Nephron (organoid): ENCODE measurements at regions not wholly inside any gene's neighbourhood (a gene's known extent, or its start where the extent isn't known, plus 50 kb on each side); places are given as distances from the start of the nearest gene placed in this dataset.

Source experiments
- H3K27ac Mint-ChIP-seq, 3 experiments: 2 replicates each; pipeline ENCODE4 v1.8.0; 2020; ENCODE audit warnings: mixed read lengths in 3 of 3, mild to moderate bottlenecking in 2 of 3, moderate library complexity in 1 of 3
- H3K27me3 Mint-ChIP-seq: 2 replicates; pipeline ENCODE4 v1.8.0; 2021; ENCODE audit warnings: low read depth, mild to moderate bottlenecking, moderate library complexity, mixed read lengths
- H3K36me3 Mint-ChIP-seq: 2 replicates; pipeline ENCODE4 v1.8.0; 2020; ENCODE audit warnings: low read depth, mixed read lengths
- H3K4me1 Mint-ChIP-seq: 2 replicates; pipeline ENCODE4 v1.8.0; 2020; ENCODE audit warnings: mixed read lengths
- H3K4me3 Mint-ChIP-seq, 3 experiments: 2 replicates each; pipeline ENCODE4 v1.8.0; 2020; ENCODE audit warnings: mild to moderate bottlenecking in 3 of 3, mixed read lengths in 3 of 3, moderate library complexity in 2 of 3
- H3K9me3 Mint-ChIP-seq: 2 replicates; pipeline ENCODE4 v1.8.0; 2020; ENCODE audit warnings: mixed read lengths
- CTCF ChIP-seq, 3 experiments: fragments of 200-600 bp; sonication (generic); IDR thresholded peaks; one replicate each; pipeline ENCODE4 v1.5.0; 2021; ENCODE audit warnings: antibody characterized with exemption in 3 of 3; ENCODE audit not compliant: unreplicated experiment in 3 of 3

- Mint-ChIP-seq H3K27ac (no peak overlapping the region), H3K36me3 (no peaks in the 10 kb centered on the region), H3K4me3 (no peak overlapping the region), H3K9me3 (no peaks in the 10 kb centered on the region), H3K27me3 (peaks cover 37% of the 10 kb centered on the region), H3K4me1 (no peaks in the 10 kb centered on the region)
- TF ChIP-seq CTCF (IDR thresholded peaks at IDR 0.05; ENCODE audit: unreplicated experiment in 3 of 3), result no peak
Measured at GRCh38 chr5:1934056-1934394, 51.3 kb upstream of the IRX4 start.

GRCh38 chr5:1933364-1934055, 50.8 kb upstream of the IRX4 start:
- H3K4me1 Mint-ChIP-seq, result no peaks in the 10 kb centered on the region
- H3K4me3 Mint-ChIP-seq, result no peak overlapping the region
- H3K27ac Mint-ChIP-seq, result no peak overlapping the region
- no peak for TF ChIP-seq CTCF (IDR thresholded peaks at IDR 0.05; ENCODE audit: unreplicated experiment in 3 of 3)
- peaks cover 36% of the 10 kb centered on the region for H3K27me3 Mint-ChIP-seq
- H3K36me3 Mint-ChIP-seq, result no peaks in the 10 kb centered on the region
- no peaks in the 10 kb centered on the region for H3K9me3 Mint-ChIP-seq
